Breast epithelium (tissue), 3 donors: ENCODE measurements at regions not wholly inside any gene's neighbourhood (a gene's known extent, or its start where the extent isn't known, plus 50 kb on each side); places are given as distances from the start of the nearest gene placed in this dataset.

Experiments used
- POLR2A ChIP-seq: fragments of 450-650 bp; IDR thresholded peaks from one replicate; pipeline ENCODE4 v1.6.1; 2016; ENCODE audit warnings: antibody characterized with exemption, mild to moderate bottlenecking, moderate library complexity
- TF ChIP-seq, protein P1 (sequence below), 3 donors: fragments of 450-650 bp; IDR thresholded peaks; one replicate each; pipeline ENCODE4 v1.5.1; 2016 to 2017; ENCODE audit warnings: antibody characterized with exemption in 3 of 3, mild to moderate bottlenecking in 3 of 3, moderate library complexity in 3 of 3

DNA sequence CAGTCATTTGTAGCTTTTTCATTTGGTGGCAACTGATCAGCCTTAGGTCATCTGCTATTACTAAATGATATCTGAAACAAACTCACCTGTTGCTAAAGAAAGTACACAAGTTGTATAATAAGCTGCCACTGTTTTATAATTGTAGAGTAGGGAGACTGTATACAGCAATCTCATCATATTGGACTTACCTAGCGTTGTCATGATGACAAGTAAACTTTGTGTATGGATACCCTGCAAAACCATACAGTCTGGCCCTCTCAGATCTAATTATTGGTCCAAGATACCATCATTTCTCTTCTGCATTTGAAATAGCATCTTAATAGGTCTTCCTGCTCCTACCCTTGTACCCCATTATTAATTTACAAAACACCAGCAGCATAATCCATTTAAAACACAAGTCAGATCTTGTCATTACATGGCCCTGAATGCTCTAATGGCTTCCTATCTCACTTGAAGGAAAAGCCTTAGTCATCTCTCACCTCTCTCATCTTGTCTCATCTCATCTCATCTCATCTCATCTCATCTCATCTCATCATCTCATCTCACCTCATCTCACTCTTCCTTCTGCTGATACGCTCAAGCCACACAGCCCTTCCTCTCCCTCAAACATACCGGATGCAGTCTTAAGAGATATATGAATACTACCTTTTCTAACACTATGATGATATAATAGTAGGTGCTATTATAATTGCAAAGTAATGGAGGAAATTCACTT, 540.6 kb downstream of the MDFIC start:
- TF ChIP-seq, protein P1, sequence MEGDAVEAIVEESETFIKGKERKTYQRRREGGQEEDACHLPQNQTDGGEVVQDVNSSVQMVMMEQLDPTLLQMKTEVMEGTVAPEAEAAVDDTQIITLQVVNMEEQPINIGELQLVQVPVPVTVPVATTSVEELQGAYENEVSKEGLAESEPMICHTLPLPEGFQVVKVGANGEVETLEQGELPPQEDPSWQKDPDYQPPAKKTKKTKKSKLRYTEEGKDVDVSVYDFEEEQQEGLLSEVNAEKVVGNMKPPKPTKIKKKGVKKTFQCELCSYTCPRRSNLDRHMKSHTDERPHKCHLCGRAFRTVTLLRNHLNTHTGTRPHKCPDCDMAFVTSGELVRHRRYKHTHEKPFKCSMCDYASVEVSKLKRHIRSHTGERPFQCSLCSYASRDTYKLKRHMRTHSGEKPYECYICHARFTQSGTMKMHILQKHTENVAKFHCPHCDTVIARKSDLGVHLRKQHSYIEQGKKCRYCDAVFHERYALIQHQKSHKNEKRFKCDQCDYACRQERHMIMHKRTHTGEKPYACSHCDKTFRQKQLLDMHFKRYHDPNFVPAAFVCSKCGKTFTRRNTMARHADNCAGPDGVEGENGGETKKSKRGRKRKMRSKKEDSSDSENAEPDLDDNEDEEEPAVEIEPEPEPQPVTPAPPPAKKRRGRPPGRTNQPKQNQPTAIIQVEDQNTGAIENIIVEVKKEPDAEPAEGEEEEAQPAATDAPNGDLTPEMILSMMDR (IDR thresholded peaks at IDR 0.05), result no peak
- TF ChIP-seq POLR2A, result no peak
